IMR-90 (cell line): ENCODE measurements at regions not wholly inside any gene's neighbourhood (a gene's known extent, or its start where the extent isn't known, plus 50 kb on each side); places are given as distances from the start of the nearest gene placed in this dataset.

Source experiments
- ATAC-seq: fragments of 200-7000 bp; cut with Tn5 transposase; 2 replicates; pipeline ENCODE4 v1.9.1; 2020; ENCODE audit warnings: low read depth, mild to moderate bottlenecking, moderate library complexity
- BruUV-seq: library from RNA; stranded (reverse); fragments of 400-500 nt; replicated peaks from 2 replicates; lab custom pipeline; 2021; lab: Mats Ljungman, UMichigan
- CTCF ChIA-PET: fragments of 300-600 bp; formaldehyde crosslinking; extraction: SDS; loops from one replicate; lab custom pipeline; 2021; ENCODE audit warnings: antibody characterized with exemption; lab: Yijun Ruan, JAX
- POLR2A ChIA-PET: fragments of 300-600 bp; sonication (Branson Sonifier 250); formaldehyde crosslinking; loops from one replicate; lab custom pipeline; 2022; ENCODE audit warnings: antibody characterized with exemption; ENCODE audit not compliant: unreplicated experiment; lab: Charles Lee
- DNase-seq: peaks from one replicate; pipeline ENCODE4 v3.0.0; 2013
- H2AFZ ChIP-seq: replicated peaks from 2 replicates; pipeline ENCODE3; 2013; ENCODE audit warnings: low read length, mild to moderate bottlenecking; ENCODE audit not compliant: poor library complexity
- H2AK5ac ChIP-seq: 2 replicates; pipeline ENCODE4 v1.6.1; 2013; ENCODE audit warnings: low read depth, low read length, inconsistent platforms
- H2AK9ac ChIP-seq: replicated peaks from 2 replicates; pipeline ENCODE3; 2013; ENCODE audit warnings: mild to moderate bottlenecking, low read depth, low read length, moderate library complexity; ENCODE audit not compliant: poor library complexity
- H2BK120ac ChIP-seq: 2 replicates; pipeline ENCODE4 v1.6.1; 2013; ENCODE audit warnings: low read depth, low read length, inconsistent platforms
- H2BK15ac ChIP-seq: 3 replicates; pipeline ENCODE4 v1.6.1; 2013; ENCODE audit warnings: low read depth, low read length, inconsistent platforms
- H2BK20ac ChIP-seq: 2 replicates; pipeline ENCODE4 v1.6.1; 2013; ENCODE audit warnings: low read depth, mild to moderate bottlenecking, inconsistent platforms, low read length, moderate library complexity
- H2BK5ac ChIP-seq: 2 replicates; pipeline ENCODE4 v1.6.1; 2013; ENCODE audit warnings: mild to moderate bottlenecking, low read depth, low read length, inconsistent platforms; ENCODE audit not compliant: poor library complexity, severe bottlenecking
- H3K14ac ChIP-seq: replicated peaks from 2 replicates; pipeline ENCODE4 v1.6.1; 2013; ENCODE audit warnings: low read depth, low read length, inconsistent platforms
- H3K18ac ChIP-seq: 2 replicates; pipeline ENCODE4 v1.6.1; 2013; ENCODE audit warnings: low read depth, low read length, control low read depth
- H3K23ac ChIP-seq: 2 replicates; pipeline ENCODE4 v1.6.1; 2013; ENCODE audit warnings: low read depth, low read length, inconsistent platforms
- H3K27ac ChIP-seq: 2 replicates; pipeline ENCODE4 v1.5.1; 2013; ENCODE audit warnings: mild to moderate bottlenecking, control low read depth, low read length; ENCODE audit not compliant: insufficient read depth
- H3K27me3 ChIP-seq: 2 replicates; pipeline ENCODE4 v1.6.1; 2013; ENCODE audit warnings: low read length; ENCODE audit not compliant: control insufficient read depth, insufficient read depth
- H3K36me3 ChIP-seq: 2 replicates; pipeline ENCODE4 v1.6.1; 2013; ENCODE audit warnings: low read length, mixed read lengths; ENCODE audit not compliant: control insufficient read depth, insufficient read depth
- H3K4ac ChIP-seq: 2 replicates; pipeline ENCODE4 v1.6.1; 2013; ENCODE audit warnings: low read depth, low read length, inconsistent platforms
- H3K4me1 ChIP-seq: 2 replicates; pipeline ENCODE4 v1.6.1; 2013; ENCODE audit warnings: low read length, mixed read lengths; ENCODE audit not compliant: control insufficient read depth, insufficient read depth
- H3K4me2 ChIP-seq: 2 replicates; pipeline ENCODE4 v1.6.1; 2013; ENCODE audit warnings: low read depth, mild to moderate bottlenecking, control low read depth, low read length, moderate library complexity
- H3K4me3 ChIP-seq: 2 replicates; pipeline ENCODE4 v1.5.1; 2013; ENCODE audit warnings: low read depth, mild to moderate bottlenecking, control low read depth, low read length, moderate library complexity; ENCODE audit not compliant: insufficient read depth
- H3K56ac ChIP-seq: 2 replicates; pipeline ENCODE4 v1.6.1; 2013; ENCODE audit warnings: low read length, inconsistent platforms; ENCODE audit not compliant: insufficient read depth; ENCODE audit errors: extremely low read depth
- H3K79me1 ChIP-seq, 2 experiments: 2 replicates each; pipeline ENCODE4 v1.6.1; 2013; ENCODE audit warnings: low read length in 2 of 2, inconsistent platforms in 1 of 2, low read depth in 1 of 2
- H3K9ac ChIP-seq: 2 replicates; pipeline ENCODE4 v1.6.1; 2013; ENCODE audit warnings: low read depth, low read length, control low read depth
- H3K9me1 ChIP-seq: 2 replicates; pipeline ENCODE4 v1.6.1; 2013; ENCODE audit warnings: low read length, inconsistent platforms; ENCODE audit not compliant: insufficient read depth
- H3K9me3 ChIP-seq: 2 replicates; pipeline ENCODE4 v1.6.1; 2013; ENCODE audit warnings: low read length; ENCODE audit not compliant: control insufficient read depth, insufficient read depth
- H4K20me1 ChIP-seq: 2 replicates; pipeline ENCODE4 v1.6.1; 2013; ENCODE audit warnings: low read length, inconsistent platforms; ENCODE audit not compliant: insufficient read depth
- H4K5ac ChIP-seq: 2 replicates; pipeline ENCODE4 v1.6.1; 2013; ENCODE audit warnings: mild to moderate bottlenecking, low read depth, low read length, control low read depth
- H4K8ac ChIP-seq, 2 experiments: 2 replicates each; pipeline ENCODE4 v1.6.1; 2013; ENCODE audit warnings: low read depth in 2 of 2, low read length in 2 of 2, control low read depth in 1 of 2, inconsistent platforms in 1 of 2
- H4K91ac ChIP-seq: 2 replicates; pipeline ENCODE4 v1.6.1; 2013; ENCODE audit warnings: low read depth, low read length, inconsistent platforms; ENCODE audit not compliant: insufficient read depth
- MAFK ChIP-seq: IDR thresholded peaks from 2 replicates; pipeline ENCODE4 v1.6.1; 2012; ENCODE audit warnings: low read depth, low read length, improper control_type of control experiment
- NFE2L2 ChIP-seq: fragments of 150-350 bp; IDR thresholded peaks from 2 replicates; pipeline ENCODE4 v1.6.1; 2016; ENCODE audit warnings: low read depth, mild to moderate bottlenecking, low read length
- USF2 ChIP-seq: fragments of 150-350 bp; IDR thresholded peaks from 2 replicates; pipeline ENCODE4 v1.6.1; 2017; ENCODE audit warnings: mild to moderate bottlenecking, antibody characterized with exemption, low read length, low read depth
- WGBS, 2 experiments: methylation state at CpG; one replicate each; pipeline versions ENCODE4 v1.1.5 to v1.1.7; 2013; ENCODE audit warnings: missing lambda C conversion rate in 2 of 2; ENCODE audit not compliant: insufficient read length in 1 of 2; ENCODE audit errors: extremely low coverage in 2 of 2; 5-methylcytosine and 5-hydroxymethylcytosine counted together
- dilution Hi-C: fragments of 300-500 bp; cut with HindIII; formaldehyde crosslinking; loops from one replicate; pipeline ENCODE4 v1.14.3; 2018; ENCODE audit warnings: low sequenced_read_pairs; ENCODE audit not compliant: unreplicated experiment
- in situ Hi-C: fragments of 300-500 bp; cut with MboI; formaldehyde crosslinking; loops from 3 replicates; pipeline ENCODE4 v1.14.3; 2019; ENCODE audit warnings: low sequenced_read_pairs, inconsistent platforms, mixed read lengths
- intact Hi-C: fragments of 100-400 bp; cut with micrococcal nuclease; formaldehyde crosslinking; loops from 2 replicates; pipeline ENCODE4 v1.10.0; 2022

DNA sequence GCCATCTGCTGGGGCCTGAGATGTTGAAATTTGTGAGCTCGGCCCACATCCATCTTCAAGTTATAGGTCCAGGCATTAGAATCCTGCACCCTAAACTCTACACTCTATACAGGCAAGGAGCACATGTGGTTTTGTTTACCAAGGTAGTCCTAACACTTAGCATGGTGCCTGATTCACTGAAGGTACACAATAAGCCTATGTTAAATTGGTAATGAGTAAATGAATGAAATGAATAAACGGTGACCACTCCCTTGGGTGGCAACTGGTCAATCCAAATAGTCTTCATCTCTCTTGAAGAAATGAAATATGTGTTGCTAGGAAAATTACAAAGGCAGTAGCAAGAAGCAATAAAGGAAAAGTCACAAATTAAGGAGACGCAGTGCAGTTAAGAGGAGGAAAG is 359.3 kb upstream of the UBE2E2 start:
- dilution Hi-C loops = no loop called here
- intact Hi-C loops = no loop called here

More for the DNA sequence above, 359.3 kb upstream of the UBE2E2 start:
- Histone ChIP-seq H3K27me3 (no peaks in the 10 kb centered on the region), H3K27ac (no peak overlapping the region), H3K36me3 (no peaks in the 10 kb centered on the region), H3K9ac (no peak overlapping the region), H4K20me1 (no peaks in the 10 kb centered on the region), H3K4me2 (no peak overlapping the region), H3K79me1 (no peaks in the 10 kb centered on the region), H3K56ac (no peak overlapping the region), H2BK120ac (no peak overlapping the region), H2BK5ac (no peak overlapping the region), H4K91ac (no peak overlapping the region), H4K5ac (no peak overlapping the region), H2AK5ac (no peak overlapping the region), H3K9me3 (0 out of 2 replicates have a peak, but pooled peaks cover 2% of the 10 kb centered on the region), H3K9me1 (no peaks in the 10 kb centered on the region), H3K4me1 (no peaks in the 10 kb centered on the region), H3K4me3 (no peak overlapping the region), H2AK9ac (no peak overlapping the region), H3K18ac (no peak overlapping the region), H3K4ac (no peak overlapping the region), H2AFZ (no peak overlapping the region), H2BK15ac (no peak overlapping the region), H4K8ac (no peak overlapping the region), H3K14ac (no peak overlapping the region), H3K23ac (no peak overlapping the region), H2BK20ac (no peak overlapping the region)
- ATAC-seq = no peak
- TF ChIP-seq NFE2L2 (no peak), MAFK (no peak), USF2 (no peak)
- ChIA-PET POLR2A (no interaction called here), CTCF (no interaction called here)
- BruUV-seq = no TSS peak
- WGBS, 2 experiments = no CpG with 5 or more reads among the region's 3 CpGs
- in situ Hi-C loops = no loop called here
- no peak for DNase-seq
